GM11168 (cell line): ENCODE measurements at regions not wholly inside any gene's neighbourhood (a gene's known extent, or its start where the extent isn't known, plus 50 kb on each side); places are given as distances from the start of the nearest gene placed in this dataset.
"Not testable (repeated sequence)": the region's sequence is repeated elsewhere in the genome, so short reads cannot be mapped to it uniquely, and the experiment has no call there.

ENCODE experiments used
- in situ Hi-C: fragments of 300-500 bp; cut with MboI; formaldehyde crosslinking; loops from one replicate; pipeline ENCODE4 v1.12.0; 2022; ENCODE audit warnings: low sequenced_read_pairs; ENCODE audit not compliant: unreplicated experiment

- in situ Hi-C loops: not testable (repeated sequence)
Observed at GRCh38 chr3:8325833-8326232, 175.8 kb upstream of the LMCD1 start.

GRCh38 chr3:8327739-8328138, 173.9 kb upstream of the LMCD1 start:
- in situ Hi-C loops: no loop called here

- in situ Hi-C loops: no loop called here
Observed at GRCh38 chr3:8328967-8329366, 172.7 kb upstream of the LMCD1 start.

DNA sequence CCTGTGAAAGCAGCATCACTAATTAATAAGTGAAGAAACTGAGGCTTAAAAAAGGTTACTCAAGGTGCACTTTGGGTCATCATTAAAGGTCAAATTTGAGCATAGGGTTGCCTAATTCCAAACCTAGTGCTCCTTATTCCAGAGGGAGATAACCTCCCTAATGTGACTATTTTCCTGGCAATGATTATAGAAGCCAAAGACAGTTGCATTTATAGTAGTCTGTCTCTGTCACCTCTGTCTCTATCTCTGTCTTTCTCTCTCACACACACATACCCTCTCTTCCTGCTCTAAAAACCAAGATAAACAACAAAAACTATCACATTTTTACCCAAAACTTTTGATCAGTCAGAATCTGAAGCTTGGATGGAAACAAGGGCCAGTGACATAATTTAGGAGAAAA, 172.0 kb upstream of the LMCD1 start:
- in situ Hi-C loops: no loop called here

- in situ Hi-C loops: no loop called here
Observed at GRCh38 chr3:8336456-8336855, 165.2 kb upstream of the LMCD1 start.

DNA sequence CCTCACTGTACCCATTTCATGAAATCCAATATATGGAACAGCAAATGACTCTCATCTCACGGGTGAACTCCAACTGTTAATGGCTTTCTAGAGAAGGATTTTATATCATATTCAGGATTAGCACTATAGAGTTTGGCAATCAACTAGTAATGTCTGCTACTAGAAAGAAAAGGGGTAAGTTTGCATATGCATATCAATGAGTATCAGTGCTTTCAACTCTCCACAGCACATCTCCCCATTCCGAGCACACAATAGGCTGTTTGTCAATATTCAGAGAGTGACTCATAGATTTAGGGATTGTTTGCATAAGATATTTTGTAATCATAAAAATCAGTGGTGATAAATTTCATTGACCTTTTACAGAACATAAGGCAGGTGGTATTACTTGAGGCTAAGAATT, 163.2 kb upstream of the LMCD1 start:
- in situ Hi-C loops: no loop called here

GRCh38 chr3:8341821-8342247, 159.8 kb upstream of the LMCD1 start:
- in situ Hi-C loops: no loop called here

- in situ Hi-C loops: no loop called here
Observed at GRCh38 chr3:8343058-8343457, 158.6 kb upstream of the LMCD1 start.

DNA sequence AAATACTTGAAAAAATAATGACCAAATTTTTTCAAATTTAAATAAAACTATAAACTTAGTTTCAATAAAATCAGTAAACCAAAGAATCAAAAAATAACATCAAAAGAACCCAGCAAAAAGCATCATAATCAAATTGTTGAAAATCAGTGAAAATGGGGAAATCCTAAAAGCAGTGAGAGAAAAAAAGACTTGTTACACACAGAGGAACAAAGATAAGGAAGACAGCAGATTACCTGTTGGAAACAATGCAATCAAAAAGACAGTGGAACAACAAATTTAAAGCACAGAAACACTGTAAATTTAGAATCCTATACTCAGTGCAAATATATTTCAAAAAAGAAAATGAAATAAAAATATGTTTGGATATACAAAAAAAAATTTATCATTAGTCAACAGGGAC, 156.2 kb upstream of the LMCD1 start:
- in situ Hi-C loops: no loop called here

DNA sequence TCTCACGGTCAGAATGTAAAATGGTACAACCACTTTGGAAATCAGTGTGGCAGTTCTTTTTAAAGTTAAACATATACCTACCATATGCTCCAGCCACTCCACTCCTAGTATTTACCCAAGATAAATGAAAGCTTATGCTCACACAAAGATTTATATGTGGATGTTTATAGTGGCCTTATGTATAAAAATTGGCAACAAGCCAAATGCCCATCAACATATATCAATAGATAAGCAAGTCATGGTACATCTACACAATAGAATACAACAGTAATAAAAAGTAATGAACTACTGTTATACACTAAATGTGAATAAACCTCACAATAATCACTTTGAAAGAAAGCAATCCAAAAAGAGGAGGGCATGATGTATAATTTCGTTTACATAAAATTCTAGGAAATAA, 153.5 kb upstream of the LMCD1 start:
- in situ Hi-C loops: no loop called here

GRCh38 chr3:8352475-8352874, 149.1 kb upstream of the LMCD1 start:
- in situ Hi-C loops: no loop called here

- in situ Hi-C loops: no loop called here
Observed at GRCh38 chr3:8353364-8353763, 148.3 kb upstream of the LMCD1 start.

DNA sequence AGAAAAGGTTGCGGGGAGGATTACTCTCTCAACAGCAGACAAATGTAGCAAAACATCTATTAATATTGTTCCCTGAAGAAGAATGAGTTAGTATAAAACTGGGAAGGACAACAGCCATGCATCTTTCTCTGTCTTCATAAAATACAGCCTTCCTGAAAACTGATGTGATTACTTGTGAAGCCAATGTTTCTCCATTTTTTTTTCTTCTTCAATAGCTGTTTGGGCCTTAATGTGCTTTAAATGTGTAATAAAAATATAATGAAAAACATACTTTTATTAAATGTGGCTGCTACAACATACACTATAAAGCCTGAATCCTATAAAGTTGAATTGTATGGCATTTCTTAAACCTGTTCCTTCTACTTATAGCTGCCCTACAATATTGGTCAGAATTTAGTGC, 146.3 kb upstream of the LMCD1 start:
- in situ Hi-C loops: no loop called here

- in situ Hi-C loops: not testable (repeated sequence)
Observed at GRCh38 chr3:8356066-8356465, 145.6 kb upstream of the LMCD1 start.

DNA sequence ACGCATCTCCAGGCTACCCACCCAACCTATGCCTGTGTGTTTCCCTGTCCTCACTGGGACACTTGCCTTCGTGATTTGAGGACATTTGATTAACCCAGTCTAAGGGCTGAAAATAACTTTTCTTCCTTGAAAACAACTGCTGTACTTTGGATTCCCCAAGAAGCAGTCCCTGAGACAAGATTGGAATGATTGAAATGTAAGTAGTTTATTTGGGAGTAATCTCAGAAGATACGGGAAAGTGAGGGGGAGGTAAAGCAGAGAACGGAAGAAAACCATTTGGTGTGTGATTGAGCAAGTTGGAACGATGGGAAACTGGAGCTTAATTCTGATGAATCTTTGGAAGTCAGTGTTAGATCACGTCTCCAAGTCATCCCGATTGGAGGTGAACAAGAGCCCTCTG, 143.8 kb upstream of the LMCD1 start:
- in situ Hi-C loops: no loop called here

DNA sequence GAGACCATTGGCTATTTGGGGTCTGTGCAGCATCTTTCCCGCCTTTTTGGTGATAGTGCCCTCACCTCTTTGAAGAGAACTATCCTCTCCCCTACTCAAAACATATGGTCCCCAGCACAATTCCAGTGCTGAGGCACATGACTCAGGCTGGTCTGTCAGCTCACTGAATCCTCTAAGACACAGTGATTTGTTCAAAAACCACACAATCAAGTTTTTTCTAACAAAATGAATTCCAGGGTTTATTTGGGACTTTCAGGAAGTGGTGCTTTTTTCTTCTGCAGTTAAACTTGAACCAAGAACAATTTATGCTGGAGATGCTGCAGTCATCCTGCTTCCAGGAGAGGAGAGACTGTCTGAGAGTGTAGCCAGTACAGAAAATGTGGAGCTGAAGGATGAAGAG, 142.5 kb upstream of the LMCD1 start:
- in situ Hi-C loops: no loop called here

DNA sequence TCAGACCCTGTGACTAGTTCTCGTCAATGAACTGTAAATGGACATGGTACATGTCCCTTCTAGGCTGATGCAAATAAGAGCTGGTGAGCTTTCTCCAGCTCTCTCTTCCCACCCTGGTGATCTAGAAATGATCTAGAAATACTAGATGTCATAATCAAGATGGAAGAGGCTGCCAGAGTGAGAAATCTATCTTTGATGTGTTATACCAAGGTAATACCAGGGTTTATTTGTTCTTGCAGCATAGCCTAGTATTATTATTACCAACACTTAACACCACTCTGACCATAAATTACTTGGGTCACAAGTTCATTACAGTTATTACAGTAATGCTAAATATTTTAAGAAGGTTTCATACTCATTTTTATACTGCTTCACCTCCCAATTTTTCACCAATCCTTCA, 138.4 kb upstream of the LMCD1 start:
- in situ Hi-C loops: no loop called here

DNA sequence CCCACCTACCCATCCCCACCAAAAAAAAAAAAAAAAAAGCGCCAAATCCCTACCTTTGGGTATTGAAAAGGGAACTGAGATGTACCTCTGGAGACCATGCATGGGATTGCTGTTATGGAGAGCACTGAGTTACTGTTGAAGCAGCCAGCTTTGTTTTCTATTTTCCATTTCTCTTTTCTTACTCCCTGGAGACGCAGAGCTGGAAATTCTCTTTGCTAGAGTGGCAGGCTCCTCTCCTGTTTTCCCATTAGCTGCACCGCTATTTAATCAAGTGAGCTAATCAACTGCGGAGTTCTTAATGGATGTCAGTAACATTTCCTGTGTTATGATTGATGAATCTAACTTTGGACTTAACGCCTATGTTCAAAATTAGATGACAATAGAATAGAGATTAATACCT, 136.1 kb upstream of the LMCD1 start:
- in situ Hi-C loops: no loop called here

- in situ Hi-C loops: no loop called here
Observed at GRCh38 chr3:8366219-8366810, 135.3 kb upstream of the LMCD1 start.

DNA sequence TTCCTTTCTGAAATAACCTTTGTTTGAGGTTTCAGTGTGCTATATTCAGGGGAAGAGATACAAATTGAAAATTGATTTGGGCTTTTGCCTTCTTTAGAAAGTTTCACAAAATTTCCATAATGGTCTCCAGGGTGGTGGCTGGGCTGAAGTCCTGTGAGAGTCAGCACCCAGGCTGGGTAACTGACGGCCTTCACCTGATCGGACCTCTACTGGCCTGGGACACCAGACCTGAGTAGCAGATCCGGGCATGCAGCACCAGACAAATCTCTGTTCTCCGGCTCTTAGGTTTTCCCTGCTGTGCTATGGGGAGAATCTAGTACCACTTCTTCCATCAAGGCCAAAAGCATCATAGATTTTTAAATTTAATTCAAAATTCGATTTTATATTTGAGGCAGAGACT, 133.0 kb upstream of the LMCD1 start:
- in situ Hi-C loops: no loop called here

- in situ Hi-C loops: no loop called here
Observed at GRCh38 chr3:8369638-8370037, 132.0 kb upstream of the LMCD1 start.

DNA sequence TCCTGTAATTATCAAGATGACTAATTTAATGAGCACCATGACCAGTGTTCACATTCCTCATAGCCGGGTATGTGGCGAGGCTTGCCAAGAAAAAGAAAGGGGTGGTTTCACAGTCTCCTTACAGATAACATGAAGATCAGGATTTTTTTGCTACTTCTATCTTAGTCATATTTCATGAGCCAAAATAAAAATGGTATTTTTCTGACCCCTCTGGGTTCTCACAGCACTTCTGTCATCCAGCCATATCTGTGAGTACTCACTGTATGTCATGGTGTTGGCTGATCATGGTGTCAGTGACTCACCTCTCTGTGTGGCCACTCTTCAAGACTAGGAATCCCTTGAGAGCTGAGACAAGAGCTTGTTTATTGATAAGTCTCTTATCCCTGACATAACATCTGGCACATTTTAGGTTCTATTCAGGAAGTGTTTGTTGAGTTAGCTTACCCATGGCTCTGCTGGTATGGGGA, 130.5 kb upstream of the LMCD1 start:
- in situ Hi-C loops: no loop called here

- in situ Hi-C loops: no loop called here
Observed at GRCh38 chr3:8371960-8372463, 129.6 kb upstream of the LMCD1 start.
